Stomach (tissue), 8 donors: ENCODE measurements at regions not wholly inside any gene's neighbourhood (a gene's known extent, or its start where the extent isn't known, plus 50 kb on each side); places are given as distances from the start of the nearest gene placed in this dataset.

ENCODE experiments used
- DNase-seq, 2 donors: peaks; one replicate each; pipeline versions ENCODE4 v3.0.0 to v3.0.0-alpha.2; 2013 to 2019
- H3K27ac ChIP-seq, 5 donors: fragments of 200-600 bp in 4 of 5; sonication (generic) in 4 of 5; one replicate each; pipeline ENCODE4 v1.5.1; 2013 to 2019; ENCODE audit warnings: mild to moderate bottlenecking in 1 of 5, moderate library complexity in 1 of 5
- H3K27me3 ChIP-seq, 3 donors: fragments of 200-600 bp; sonication (generic); one replicate each; pipeline ENCODE4 v1.5.1; 2017 to 2019; ENCODE audit warnings: mixed run types in 1 of 3
- H3K36me3 ChIP-seq, 4 donors: fragments of 200-600 bp; sonication (generic); 1 replicate in 3 of 4; 2 replicates in 1 of 4; pipeline ENCODE4 v1.5.1; 2016 to 2019
- H3K4me1 ChIP-seq, 4 donors: fragments of 200-600 bp; sonication (generic); one replicate each; pipeline ENCODE4 v1.5.1; 2016 to 2019
- H3K4me3 ChIP-seq, 4 donors: fragments of 200-600 bp; sonication (generic) in 3 of 4; one replicate each; pipeline ENCODE4 v1.5.1; 2016 to 2019; ENCODE audit warnings: mild to moderate bottlenecking in 1 of 4
- H3K9me3 ChIP-seq, 4 donors: fragments of 200-600 bp; sonication (generic); one replicate each; pipeline ENCODE4 v1.5.1; 2016 to 2019
- CTCF ChIP-seq, 7 experiments: fragments of 450-650 bp in 4 of 7; fragments of 200-600 bp in 3 of 7; sonication (generic) in 3 of 7; IDR thresholded peaks; one replicate each; pipeline ENCODE4 v1.5.1; 2016 to 2019; ENCODE audit warnings: antibody characterized with exemption in 7 of 7, control low read depth in 2 of 7, mild to moderate bottlenecking in 1 of 7
- EP300 ChIP-seq: sonication (generic); formaldehyde crosslinking; IDR thresholded peaks from one replicate; pipeline ENCODE4 v1.6.1; 2017; ENCODE audit warnings: antibody characterized with exemption
- POLR2A ChIP-seq, 4 donors: fragments of 450-650 bp; IDR thresholded peaks; one replicate each; pipeline ENCODE4 v1.6.1; 2016; ENCODE audit warnings: antibody characterized with exemption in 4 of 4, control low read depth in 2 of 4, mild to moderate bottlenecking in 1 of 4, moderate library complexity in 1 of 4
- POLR2AphosphoS5 ChIP-seq, 3 donors: sonication (generic); formaldehyde crosslinking; IDR thresholded peaks; one replicate each; pipeline ENCODE4 v1.6.1; 2016; ENCODE audit warnings: antibody characterized with exemption in 3 of 3
- WGBS, 5 donors: extraction: QIAGEN DNeasy Blood & Tissue Kit in 3 of 5; methylation state at CpG; one replicate each; pipeline versions ENCODE4 v1.1.5 to v1.1.7; 2013 to 2018; 5-methylcytosine and 5-hydroxymethylcytosine counted together
- intact Hi-C: fragments of 100-400 bp; cut with DNase I; formaldehyde crosslinking; loops from one replicate; pipeline ENCODE4 v1.15.1; 2023; ENCODE audit warnings: low total_unique reads
- donor health status: healthy with polysubstance abuse.
- donor health status: Bipolar disorder and iron deficiency.
- donor health status: healthy.

GRCh38 chr5:77892061-77893010 lies 116.2 kb upstream of the TBCA start:
- H3K9me3 ChIP-seq = no peaks in the 10 kb centered on the region
- H3K36me3 ChIP-seq = no peaks in the 10 kb centered on the region
- intact Hi-C loops = no loop called here
- no peak for TF ChIP-seq EP300
- TF ChIP-seq POLR2A (IDR thresholded peaks at IDR 0.05) = no peak
- TF ChIP-seq CTCF (IDR thresholded peaks at IDR 0.05) = no peak
- no peak for TF ChIP-seq POLR2AphosphoS5 (IDR thresholded peaks at IDR 0.05)
- H3K4me3 ChIP-seq = no peak overlapping the region
- H3K27ac ChIP-seq = peak overlapping the region in 1 of 5 donors; percentile 51
- no peaks in the 10 kb centered on the region for H3K4me1 ChIP-seq
- no peak for DNase-seq
- H3K27me3 ChIP-seq = no peaks in the 10 kb centered on the region
- 56 to 68% (median 62%) methylated on average over 12 of the region's 12 CpGs for WGBS, 5 donors

DNA sequence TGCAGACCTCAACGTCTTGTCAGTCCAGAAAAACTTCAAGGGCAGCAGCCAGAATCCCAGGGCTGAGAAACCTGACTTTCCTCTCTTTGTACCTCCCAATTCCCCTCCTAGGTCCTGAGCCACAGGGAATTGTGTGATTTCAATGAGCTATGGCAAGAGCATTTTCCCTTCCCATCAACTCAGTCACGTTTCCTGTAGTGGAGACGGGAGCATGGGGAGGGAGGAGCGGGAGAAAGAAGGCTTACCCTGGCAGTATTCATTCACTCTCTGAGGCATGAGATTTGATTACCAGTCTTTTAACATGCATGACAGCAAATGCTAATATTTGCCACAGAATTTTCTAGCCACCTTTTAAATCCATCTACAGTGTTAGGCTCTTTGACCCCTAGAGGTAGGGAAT lies 109.4 kb upstream of the TBCA start:
- intact Hi-C loops = no loop called here
- WGBS, 5 donors = 63 to 82% (median 68%) methylated on average over 4 of the region's 4 CpGs
- H3K36me3 ChIP-seq = no peaks in the 10 kb centered on the region
- H3K4me1 ChIP-seq = no peaks in the 10 kb centered on the region
- DNase-seq = no peak
- H3K4me3 ChIP-seq = no peak overlapping the region
- TF ChIP-seq EP300 (no peak), POLR2A (IDR thresholded peaks at IDR 0.05) (no peak), CTCF (IDR thresholded peaks at IDR 0.05) (no peak), POLR2AphosphoS5 (IDR thresholded peaks at IDR 0.05) (no peak)
- H3K27ac ChIP-seq = no peak overlapping the region
- H3K27me3 ChIP-seq = peaks cover 0 to 37% (median 0%) of the 10 kb centered on the region in 3 donors
- H3K9me3 ChIP-seq = no peaks in the 10 kb centered on the region

DNA sequence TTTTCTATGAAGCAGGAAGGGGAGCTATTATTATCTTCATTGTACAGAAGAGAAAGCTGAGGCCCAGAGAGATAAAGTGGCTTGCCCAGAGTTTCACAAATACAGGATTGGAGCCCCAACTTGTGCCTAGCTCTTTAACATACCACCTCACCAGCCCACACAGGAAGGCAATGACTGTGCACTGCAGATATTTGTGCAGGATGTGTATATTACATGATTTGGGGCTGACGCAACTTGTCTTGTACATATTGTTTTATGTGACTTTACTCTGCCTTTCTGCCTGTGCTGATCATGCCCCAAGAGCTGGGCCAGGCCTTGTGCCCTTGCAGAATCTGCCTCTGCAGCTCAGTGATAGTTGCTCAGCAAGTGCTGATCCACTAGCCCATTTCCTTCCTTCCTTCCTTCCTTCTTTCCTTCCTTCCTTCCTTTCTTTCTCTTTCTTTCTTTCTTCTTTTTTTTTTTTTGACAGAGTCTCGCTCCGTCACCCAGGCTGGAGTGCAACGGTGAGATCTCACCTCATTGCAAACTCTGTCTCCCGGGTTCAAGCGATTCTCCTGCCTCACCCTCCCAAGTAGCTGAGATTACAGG lies 106.6 kb upstream of the TBCA start:
- H3K9me3 ChIP-seq = no peaks in the 10 kb centered on the region
- intact Hi-C loops = no loop called here
- H3K27ac ChIP-seq = no peak overlapping the region
- 83 to 95% (median 90%) methylated on average over 6 of the region's 6 CpGs for WGBS, 5 donors
- no peaks in the 10 kb centered on the region for H3K4me1 ChIP-seq
- no peak overlapping the region for H3K4me3 ChIP-seq
- no peak for DNase-seq
- no peaks in the 10 kb centered on the region for H3K36me3 ChIP-seq
- TF ChIP-seq POLR2AphosphoS5 (IDR thresholded peaks at IDR 0.05) = no peak
- no peak for TF ChIP-seq POLR2A (IDR thresholded peaks at IDR 0.05)
- no peak for TF ChIP-seq CTCF (IDR thresholded peaks at IDR 0.05)
- no peak for TF ChIP-seq EP300
- H3K27me3 ChIP-seq = peaks cover 0 to 37% (median 0%) of the 10 kb centered on the region in 3 donors

GRCh38 chr5:77881528-77881927 lies 105.4 kb upstream of the TBCA start:
- Histone ChIP-seq H3K4me1 (no peaks in the 10 kb centered on the region), H3K4me3 (no peak overlapping the region), H3K36me3 (no peaks in the 10 kb centered on the region), H3K9me3 (no peaks in the 10 kb centered on the region), H3K27ac (no peak overlapping the region), H3K27me3 (peaks cover 0 to 32% (median 0%) of the 10 kb centered on the region in 3 donors)
- TF ChIP-seq POLR2AphosphoS5 (IDR thresholded peaks at IDR 0.05) = no peak
- TF ChIP-seq CTCF (IDR thresholded peaks at IDR 0.05) = no peak
- DNase-seq = no peak
- WGBS, 5 donors = 44 to 68% (median 63%) methylated on average over 7 of the region's 7 CpGs
- intact Hi-C loops = no loop called here
